ENCODE measurements at regions not wholly inside any gene's neighbourhood (a gene's known extent, or its start where the extent isn't known, plus 50 kb on each side); places are given as distances from the start of the nearest gene placed in this dataset.
"Not testable (repeated sequence)": the region's sequence is repeated elsewhere in the genome, so short reads cannot be mapped to it uniquely, and the experiment has no call there.

GRCh38 chr7:150093897-150094296, 220.1 kb downstream of the ATP6V0E2 start:
- TF ChIP-seq EZH2phosphoT487 (IDR thresholded peaks at IDR 0.05; ENCODE audit: borderline replicate concordance); CTCF (conservative IDR thresholded peaks at IDR 0.05; ENCODE audit: low read length): not testable (repeated sequence)
